ENCODE measurements at regions not wholly inside any gene's neighbourhood (a gene's known extent, or its start where the extent isn't known, plus 50 kb on each side); places are given as distances from the start of the nearest gene placed in this dataset.
"Not testable (repeated sequence)": the region's sequence is repeated elsewhere in the genome, so short reads cannot be mapped to it uniquely, and the experiment has no call there.

GRCh38 chr6:11851387-11851786, 72.8 kb upstream of the ADTRP start:
- no peak for DNase-seq (ENCODE audit: low read depth in 4 of 4, low spot score in 3 of 4)

GRCh38 chr6:11848852-11849731, 70.5 kb upstream of the ADTRP start:
- no peak for DNase-seq (ENCODE audit: low read depth in 4 of 4, low spot score in 3 of 4)

DNA sequence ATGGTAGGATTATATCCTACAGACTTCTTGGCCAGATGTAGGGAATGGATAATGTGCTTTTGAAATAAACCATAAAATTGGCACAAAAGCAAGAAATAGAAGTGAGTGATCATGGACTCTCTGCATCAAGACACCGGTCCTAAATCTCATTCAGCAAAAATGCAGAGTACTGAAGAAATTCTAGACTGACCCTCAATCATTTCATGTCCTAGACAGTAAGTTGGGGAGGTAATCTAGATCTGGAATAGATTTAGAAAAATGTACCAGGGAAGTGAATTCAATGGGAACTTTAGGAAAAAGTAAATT, 69.7 kb upstream of the ADTRP start:
- DNase-seq (ENCODE audit: low read depth in 4 of 4, low spot score in 3 of 4), result no peak

- DNase-seq (ENCODE audit: low read depth in 4 of 4, low spot score in 3 of 4), result no peak
These were observed 69.1 kb upstream of the ADTRP start for GRCh38 chr6:11847515-11848345.

- not testable (repeated sequence) for DNase-seq (ENCODE audit: low read depth in 4 of 4, low spot score in 3 of 4)
These were observed 68.5 kb upstream of the ADTRP start for GRCh38 chr6:11847068-11847467.

GRCh38 chr6:11845664-11846577, 67.3 kb upstream of the ADTRP start:
- DNase-seq (ENCODE audit: low read depth in 4 of 4, low spot score in 3 of 4), result no peak

- DNase-seq (ENCODE audit: low read depth in 4 of 4, low spot score in 3 of 4), result not testable (repeated sequence)
These were observed 64.2 kb upstream of the ADTRP start for GRCh38 chr6:11842795-11843194.

DNA sequence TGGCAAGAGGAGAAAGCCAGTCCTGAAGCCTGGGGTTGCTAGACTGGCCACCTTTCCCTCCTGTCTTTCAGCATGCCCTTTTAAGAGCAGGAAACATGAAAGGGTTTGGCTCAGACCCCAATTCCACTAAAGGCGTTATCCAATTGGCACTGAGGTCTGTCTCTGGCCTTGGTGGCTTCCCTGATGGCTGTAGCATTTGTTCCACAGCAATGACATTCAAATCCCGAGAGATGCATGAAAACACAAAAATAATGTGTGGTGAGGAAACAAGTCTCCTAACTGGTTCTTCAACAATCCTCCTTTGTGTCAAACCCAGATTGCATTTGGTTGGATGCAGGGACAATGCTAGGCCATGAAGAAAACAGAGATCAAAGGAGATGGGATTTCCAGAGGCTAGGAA, 56.5 kb upstream of the ADTRP start:
- DNase-seq (ENCODE audit: low read depth in 4 of 4, low spot score in 3 of 4), result no peak

- no peak for DNase-seq (ENCODE audit: low read depth in 4 of 4, low spot score in 3 of 4)
These were observed 55.3 kb upstream of the ADTRP start for GRCh38 chr6:11833626-11834592.

DNA sequence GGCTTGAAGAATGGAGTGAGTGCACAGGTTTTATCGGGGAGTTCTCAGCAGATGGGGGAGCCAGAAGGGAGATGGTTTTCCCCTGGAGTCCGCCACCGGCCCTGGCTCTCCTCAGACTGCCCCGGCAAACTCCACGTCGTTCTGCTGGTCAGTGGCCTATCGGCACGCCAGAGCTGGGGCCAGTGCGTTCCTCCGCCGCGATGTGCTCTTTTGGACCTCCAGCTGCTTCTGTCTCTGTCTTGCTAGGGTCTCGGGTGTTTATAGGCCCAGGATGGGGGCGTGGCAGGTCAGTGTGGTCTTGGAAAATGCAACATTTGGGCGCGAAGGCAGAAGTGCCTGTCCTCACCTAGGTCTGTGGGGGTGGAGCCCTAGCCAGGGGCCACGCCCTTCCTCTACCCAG, 53.0 kb upstream of the ADTRP start:
- DNase-seq (ENCODE audit: low read depth in 4 of 4, low spot score in 3 of 4), result no peak

DNA sequence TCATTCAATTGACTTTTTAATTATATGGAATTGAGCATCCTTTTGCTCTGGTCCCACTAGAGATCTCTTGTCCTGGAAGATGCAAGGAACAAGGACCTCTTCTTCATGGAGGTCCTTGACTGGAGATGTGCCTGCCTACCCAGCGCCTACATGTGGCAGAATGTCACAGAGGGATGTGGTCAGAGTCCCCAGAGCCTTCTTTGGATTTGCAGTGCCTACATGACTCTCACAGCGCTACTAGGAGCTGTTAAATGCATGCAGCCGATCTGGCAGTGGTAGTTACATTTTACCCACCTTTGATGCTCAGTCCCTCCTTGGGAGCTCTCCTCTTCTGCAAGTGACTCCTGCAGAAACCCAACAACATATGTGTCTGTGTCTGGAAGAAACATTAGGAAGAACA, 51.9 kb upstream of the ADTRP start:
- DNase-seq (ENCODE audit: low read depth in 4 of 4, low spot score in 3 of 4), result no peak

DNA sequence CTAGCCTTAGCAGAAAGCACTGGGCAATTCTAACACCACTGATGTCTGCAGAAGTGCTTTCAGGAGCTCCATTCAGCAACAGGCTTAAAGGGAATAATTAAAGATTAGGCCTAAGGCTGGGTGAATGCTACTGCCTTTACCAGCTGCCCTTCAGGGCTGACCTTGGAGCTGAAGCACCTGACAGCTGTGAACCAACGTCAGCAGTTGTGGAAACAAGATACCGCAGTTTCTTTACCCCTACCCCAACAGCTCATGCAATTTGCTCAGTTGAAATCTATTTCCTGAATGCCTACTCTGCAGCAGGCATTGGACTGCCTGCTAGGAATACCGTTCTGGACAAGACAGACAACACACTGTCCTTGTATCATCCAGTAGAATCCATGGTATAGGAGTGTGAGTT, 51.5 kb upstream of the ADTRP start:
- no peak for DNase-seq (ENCODE audit: low read depth in 4 of 4, low spot score in 3 of 4)

DNA sequence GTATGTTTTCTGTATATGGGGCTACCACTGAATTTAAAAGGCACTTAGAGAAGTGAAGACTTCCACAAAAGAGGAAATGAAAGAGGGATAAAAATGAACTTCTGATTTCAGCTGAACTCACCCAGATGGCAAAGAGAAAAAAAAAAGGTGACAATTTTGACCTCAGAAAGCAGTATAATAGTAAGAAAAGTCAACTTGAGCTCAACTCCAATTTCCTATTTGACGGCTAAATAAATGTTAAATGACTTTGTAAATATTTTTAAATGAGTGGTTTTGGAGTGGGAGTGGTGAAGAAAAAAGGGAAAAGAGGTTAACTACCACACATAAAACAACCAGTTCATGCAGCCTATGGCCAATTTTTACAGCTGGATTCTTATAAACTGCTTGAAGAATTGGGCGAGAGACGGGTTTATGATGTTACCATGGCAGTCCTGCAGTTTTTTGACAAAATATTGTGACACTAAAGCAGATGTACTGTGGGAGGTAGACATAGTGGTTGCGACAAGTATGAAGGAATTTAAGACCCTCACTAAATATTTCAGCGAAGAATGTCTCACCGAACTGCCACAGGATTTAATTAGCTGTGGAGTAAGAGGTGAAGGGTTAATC, 49.8 kb upstream of the ADTRP start:
- DNase-seq (ENCODE audit: low read depth in 4 of 4, low spot score in 3 of 4), result peak; percentile 72 to 79 (median 74)

All from left renal pelvis (tissue), 4 donors.